ENCODE measurements at regions not wholly inside any gene's neighbourhood (a gene's known extent, or its start where the extent isn't known, plus 50 kb on each side); places are given as distances from the start of the nearest gene placed in this dataset.

GRCh38 chr11:45343444-45343843 lies 57.3 kb upstream of the SYT13 start:
- Histone ChIP-seq H2AFZ (replicated peaks; ENCODE audit: low read length, poor library complexity) (no peak overlapping the region), H3K9me1 (ENCODE audit: insufficient read depth, low read length) (no peaks in the 10 kb centered on the region), H3K4ac (ENCODE audit: low read depth, low read length) (no peak overlapping the region), H2BK15ac (ENCODE audit: low read depth, low read length) (no peak overlapping the region), H3K14ac (replicated peaks; ENCODE audit: low read depth, low read length) (no peak overlapping the region), H3K9ac (ENCODE audit: low read depth, low read length) (no peak overlapping the region), H3K23ac (ENCODE audit: low read depth, low read length) (no peak overlapping the region), H4K8ac (ENCODE audit: low read depth in 2 of 2, low read length in 2 of 2) (no peak overlapping the region), H3K56ac (ENCODE audit: extremely low read depth, insufficient read depth, low read length) (no peak overlapping the region), H2BK120ac (ENCODE audit: low read depth, low read length) (no peak overlapping the region), H4K5ac (ENCODE audit: low read depth, low read length) (no peak overlapping the region), H3K9me3 (ENCODE audit: control insufficient read depth, insufficient read depth, low read length) (no peaks in the 10 kb centered on the region), H3K27ac (ENCODE audit: insufficient read depth, low read length) (no peak overlapping the region), H3K27me3 (ENCODE audit: control insufficient read depth, insufficient read depth, low read length) (peaks cover 14% of the 10 kb centered on the region), H2AK5ac (ENCODE audit: low read depth, low read length) (no peak overlapping the region), H3K36me3 (ENCODE audit: control insufficient read depth, insufficient read depth, low read length) (no peaks in the 10 kb centered on the region), H3K4me1 (ENCODE audit: control insufficient read depth, insufficient read depth, low read length) (no peaks in the 10 kb centered on the region), H4K91ac (ENCODE audit: insufficient read depth, low read depth, low read length) (no peak overlapping the region), H3K18ac (ENCODE audit: low read depth, low read length) (no peak overlapping the region), H3K4me2 (ENCODE audit: low read depth, low read length) (no peak overlapping the region), H2BK5ac (ENCODE audit: low read depth, low read length, poor library complexity, severe bottlenecking) (no peak overlapping the region), H2BK20ac (ENCODE audit: low read depth, low read length) (no peak overlapping the region), H2AK9ac (replicated peaks; ENCODE audit: low read depth, low read length, poor library complexity) (no peak overlapping the region), H3K4me3 (ENCODE audit: insufficient read depth, low read depth, low read length) (no peak overlapping the region), H4K20me1 (ENCODE audit: insufficient read depth, low read length) (no peaks in the 10 kb centered on the region), H3K79me1 (ENCODE audit: low read depth in 1 of 2, low read length in 2 of 2) (no peaks in the 10 kb centered on the region)
- POLR2A ChIA-PET (ENCODE audit: unreplicated experiment) = no interaction called here
- TF ChIP-seq FOS (IDR thresholded peaks at IDR 0.05; ENCODE audit: low read depth, low read length) = no peak
- no peak for TF ChIP-seq CHD1 (IDR thresholded peaks at IDR 0.05; ENCODE audit: low read depth, low read length)
- TF ChIP-seq MAZ (IDR thresholded peaks at IDR 0.05; ENCODE audit: borderline replicate concordance, low read depth, low read length) = no peak
- no peak for TF ChIP-seq MAFK (IDR thresholded peaks at IDR 0.05; ENCODE audit: low read depth, low read length)
- TF ChIP-seq RAD21 (IDR thresholded peaks at IDR 0.05; ENCODE audit: low read length) = no peak
- TF ChIP-seq USF2 (IDR thresholded peaks at IDR 0.05; ENCODE audit: low read depth, low read length) = no peak
- TF ChIP-seq, protein P1, sequence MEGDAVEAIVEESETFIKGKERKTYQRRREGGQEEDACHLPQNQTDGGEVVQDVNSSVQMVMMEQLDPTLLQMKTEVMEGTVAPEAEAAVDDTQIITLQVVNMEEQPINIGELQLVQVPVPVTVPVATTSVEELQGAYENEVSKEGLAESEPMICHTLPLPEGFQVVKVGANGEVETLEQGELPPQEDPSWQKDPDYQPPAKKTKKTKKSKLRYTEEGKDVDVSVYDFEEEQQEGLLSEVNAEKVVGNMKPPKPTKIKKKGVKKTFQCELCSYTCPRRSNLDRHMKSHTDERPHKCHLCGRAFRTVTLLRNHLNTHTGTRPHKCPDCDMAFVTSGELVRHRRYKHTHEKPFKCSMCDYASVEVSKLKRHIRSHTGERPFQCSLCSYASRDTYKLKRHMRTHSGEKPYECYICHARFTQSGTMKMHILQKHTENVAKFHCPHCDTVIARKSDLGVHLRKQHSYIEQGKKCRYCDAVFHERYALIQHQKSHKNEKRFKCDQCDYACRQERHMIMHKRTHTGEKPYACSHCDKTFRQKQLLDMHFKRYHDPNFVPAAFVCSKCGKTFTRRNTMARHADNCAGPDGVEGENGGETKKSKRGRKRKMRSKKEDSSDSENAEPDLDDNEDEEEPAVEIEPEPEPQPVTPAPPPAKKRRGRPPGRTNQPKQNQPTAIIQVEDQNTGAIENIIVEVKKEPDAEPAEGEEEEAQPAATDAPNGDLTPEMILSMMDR (conservative IDR thresholded peaks at IDR 0.05; ENCODE audit: low read depth, low read length) = no peak
- TF ChIP-seq RCOR1 (IDR thresholded peaks at IDR 0.05; ENCODE audit: insufficient replicate concordance, low read length) = no peak
- TF ChIP-seq RFX5 (IDR thresholded peaks at IDR 0.05; ENCODE audit: low read depth, low read length) = no peak
- no peak for TF ChIP-seq CEBPB (IDR thresholded peaks at IDR 0.05; ENCODE audit: low read depth, low read length)
- no peak for TF ChIP-seq MXI1 (IDR thresholded peaks at IDR 0.05; ENCODE audit: borderline replicate concordance, low read depth, low read length)
- TF ChIP-seq, protein P2, sequence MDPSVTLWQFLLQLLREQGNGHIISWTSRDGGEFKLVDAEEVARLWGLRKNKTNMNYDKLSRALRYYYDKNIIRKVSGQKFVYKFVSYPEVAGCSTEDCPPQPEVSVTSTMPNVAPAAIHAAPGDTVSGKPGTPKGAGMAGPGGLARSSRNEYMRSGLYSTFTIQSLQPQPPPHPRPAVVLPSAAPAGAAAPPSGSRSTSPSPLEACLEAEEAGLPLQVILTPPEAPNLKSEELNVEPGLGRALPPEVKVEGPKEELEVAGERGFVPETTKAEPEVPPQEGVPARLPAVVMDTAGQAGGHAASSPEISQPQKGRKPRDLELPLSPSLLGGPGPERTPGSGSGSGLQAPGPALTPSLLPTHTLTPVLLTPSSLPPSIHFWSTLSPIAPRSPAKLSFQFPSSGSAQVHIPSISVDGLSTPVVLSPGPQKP (IDR thresholded peaks at IDR 0.05; ENCODE audit: borderline replicate concordance, low read depth, low read length) = no peak
- TF ChIP-seq NFE2L2 (IDR thresholded peaks at IDR 0.05; ENCODE audit: low read depth, low read length) = no peak
- no peak for TF ChIP-seq SMC3 (IDR thresholded peaks at IDR 0.05; ENCODE audit: low read depth, low read length)
- TF ChIP-seq BHLHE40 (IDR thresholded peaks at IDR 0.05; ENCODE audit: low read depth, low read length) = no peak
- TF ChIP-seq POLR2A (IDR thresholded peaks at IDR 0.05; ENCODE audit: low read depth, low read length) = no peak
- in situ Hi-C loops (cut with MboI; ENCODE audit: low sequenced_read_pairs) (no loop called here), intact Hi-C loops (cut with micrococcal nuclease) (no loop called here), dilution Hi-C loops (cut with HindIII; ENCODE audit: low sequenced_read_pairs, unreplicated experiment) (no loop called here)
- ATAC-seq (ENCODE audit: low read depth) (no peak), DNase-seq (no peak)
- BruUV-seq (replicated peaks) = no TSS peak
- CTCF ChIA-PET = no interaction called here

Data from IMR-90 (cell line).